IMR-90 (cell line): ENCODE measurements at regions not wholly inside any gene's neighbourhood (a gene's known extent, or its start where the extent isn't known, plus 50 kb on each side); places are given as distances from the start of the nearest gene placed in this dataset.

ENCODE experiments used
- ATAC-seq: fragments of 200-7000 bp; cut with Tn5 transposase; 2 replicates; pipeline ENCODE4 v1.9.1; 2020; ENCODE audit warnings: low read depth, mild to moderate bottlenecking, moderate library complexity
- BruUV-seq: library from RNA; stranded (reverse); fragments of 400-500 nt; replicated peaks from 2 replicates; lab custom pipeline; 2021; lab: Mats Ljungman, UMichigan
- CTCF ChIA-PET: fragments of 300-600 bp; formaldehyde crosslinking; extraction: SDS; loops from one replicate; lab custom pipeline; 2021; ENCODE audit warnings: antibody characterized with exemption; lab: Yijun Ruan, JAX
- POLR2A ChIA-PET: fragments of 300-600 bp; sonication (Branson Sonifier 250); formaldehyde crosslinking; loops from one replicate; lab custom pipeline; 2022; ENCODE audit warnings: antibody characterized with exemption; ENCODE audit not compliant: unreplicated experiment; lab: Charles Lee
- DNase-seq: peaks from one replicate; pipeline ENCODE4 v3.0.0; 2013
- H2AFZ ChIP-seq: replicated peaks from 2 replicates; pipeline ENCODE3; 2013; ENCODE audit warnings: low read length, mild to moderate bottlenecking; ENCODE audit not compliant: poor library complexity
- H2AK5ac ChIP-seq: 2 replicates; pipeline ENCODE4 v1.6.1; 2013; ENCODE audit warnings: low read depth, low read length, inconsistent platforms
- H2AK9ac ChIP-seq: replicated peaks from 2 replicates; pipeline ENCODE3; 2013; ENCODE audit warnings: mild to moderate bottlenecking, low read depth, low read length, moderate library complexity; ENCODE audit not compliant: poor library complexity
- H2BK120ac ChIP-seq: 2 replicates; pipeline ENCODE4 v1.6.1; 2013; ENCODE audit warnings: low read depth, low read length, inconsistent platforms
- H2BK15ac ChIP-seq: 3 replicates; pipeline ENCODE4 v1.6.1; 2013; ENCODE audit warnings: low read depth, low read length, inconsistent platforms
- H2BK20ac ChIP-seq: 2 replicates; pipeline ENCODE4 v1.6.1; 2013; ENCODE audit warnings: low read depth, mild to moderate bottlenecking, inconsistent platforms, low read length, moderate library complexity
- H2BK5ac ChIP-seq: 2 replicates; pipeline ENCODE4 v1.6.1; 2013; ENCODE audit warnings: mild to moderate bottlenecking, low read depth, low read length, inconsistent platforms; ENCODE audit not compliant: poor library complexity, severe bottlenecking
- H3K14ac ChIP-seq: replicated peaks from 2 replicates; pipeline ENCODE4 v1.6.1; 2013; ENCODE audit warnings: low read depth, low read length, inconsistent platforms
- H3K18ac ChIP-seq: 2 replicates; pipeline ENCODE4 v1.6.1; 2013; ENCODE audit warnings: low read depth, low read length, control low read depth
- H3K23ac ChIP-seq: 2 replicates; pipeline ENCODE4 v1.6.1; 2013; ENCODE audit warnings: low read depth, low read length, inconsistent platforms
- H3K27ac ChIP-seq: 2 replicates; pipeline ENCODE4 v1.5.1; 2013; ENCODE audit warnings: mild to moderate bottlenecking, control low read depth, low read length; ENCODE audit not compliant: insufficient read depth
- H3K27me3 ChIP-seq: 2 replicates; pipeline ENCODE4 v1.6.1; 2013; ENCODE audit warnings: low read length; ENCODE audit not compliant: control insufficient read depth, insufficient read depth
- H3K36me3 ChIP-seq: 2 replicates; pipeline ENCODE4 v1.6.1; 2013; ENCODE audit warnings: low read length, mixed read lengths; ENCODE audit not compliant: control insufficient read depth, insufficient read depth
- H3K4ac ChIP-seq: 2 replicates; pipeline ENCODE4 v1.6.1; 2013; ENCODE audit warnings: low read depth, low read length, inconsistent platforms
- H3K4me1 ChIP-seq: 2 replicates; pipeline ENCODE4 v1.6.1; 2013; ENCODE audit warnings: low read length, mixed read lengths; ENCODE audit not compliant: control insufficient read depth, insufficient read depth
- H3K4me2 ChIP-seq: 2 replicates; pipeline ENCODE4 v1.6.1; 2013; ENCODE audit warnings: low read depth, mild to moderate bottlenecking, control low read depth, low read length, moderate library complexity
- H3K4me3 ChIP-seq: 2 replicates; pipeline ENCODE4 v1.5.1; 2013; ENCODE audit warnings: low read depth, mild to moderate bottlenecking, control low read depth, low read length, moderate library complexity; ENCODE audit not compliant: insufficient read depth
- H3K56ac ChIP-seq: 2 replicates; pipeline ENCODE4 v1.6.1; 2013; ENCODE audit warnings: low read length, inconsistent platforms; ENCODE audit not compliant: insufficient read depth; ENCODE audit errors: extremely low read depth
- H3K79me1 ChIP-seq, 2 experiments: 2 replicates each; pipeline ENCODE4 v1.6.1; 2013; ENCODE audit warnings: low read length in 2 of 2, inconsistent platforms in 1 of 2, low read depth in 1 of 2
- H3K9ac ChIP-seq: 2 replicates; pipeline ENCODE4 v1.6.1; 2013; ENCODE audit warnings: low read depth, low read length, control low read depth
- H3K9me1 ChIP-seq: 2 replicates; pipeline ENCODE4 v1.6.1; 2013; ENCODE audit warnings: low read length, inconsistent platforms; ENCODE audit not compliant: insufficient read depth
- H3K9me3 ChIP-seq: 2 replicates; pipeline ENCODE4 v1.6.1; 2013; ENCODE audit warnings: low read length; ENCODE audit not compliant: control insufficient read depth, insufficient read depth
- H4K20me1 ChIP-seq: 2 replicates; pipeline ENCODE4 v1.6.1; 2013; ENCODE audit warnings: low read length, inconsistent platforms; ENCODE audit not compliant: insufficient read depth
- H4K5ac ChIP-seq: 2 replicates; pipeline ENCODE4 v1.6.1; 2013; ENCODE audit warnings: mild to moderate bottlenecking, low read depth, low read length, control low read depth
- H4K8ac ChIP-seq, 2 experiments: 2 replicates each; pipeline ENCODE4 v1.6.1; 2013; ENCODE audit warnings: low read depth in 2 of 2, low read length in 2 of 2, control low read depth in 1 of 2, inconsistent platforms in 1 of 2
- H4K91ac ChIP-seq: 2 replicates; pipeline ENCODE4 v1.6.1; 2013; ENCODE audit warnings: low read depth, low read length, inconsistent platforms; ENCODE audit not compliant: insufficient read depth
- ELK1 ChIP-seq: fragments of 150-350 bp; IDR thresholded peaks from 2 replicates; pipeline ENCODE4 v1.6.1; 2016; ENCODE audit warnings: low read depth, mild to moderate bottlenecking, low read length, moderate library complexity, borderline replicate concordance
- MAFK ChIP-seq: IDR thresholded peaks from 2 replicates; pipeline ENCODE4 v1.6.1; 2012; ENCODE audit warnings: low read depth, low read length, improper control_type of control experiment
- RAD21 ChIP-seq: IDR thresholded peaks from 2 replicates; pipeline ENCODE4 v1.6.1; 2012; ENCODE audit warnings: low read length, improper control_type of control experiment
- WGBS, 2 experiments: methylation state at CpG; one replicate each; pipeline versions ENCODE4 v1.1.5 to v1.1.7; 2013; ENCODE audit warnings: missing lambda C conversion rate in 2 of 2; ENCODE audit not compliant: insufficient read length in 1 of 2; ENCODE audit errors: extremely low coverage in 2 of 2; 5-methylcytosine and 5-hydroxymethylcytosine counted together
- dilution Hi-C: fragments of 300-500 bp; cut with HindIII; formaldehyde crosslinking; loops from one replicate; pipeline ENCODE4 v1.14.3; 2018; ENCODE audit warnings: low sequenced_read_pairs; ENCODE audit not compliant: unreplicated experiment
- in situ Hi-C: fragments of 300-500 bp; cut with MboI; formaldehyde crosslinking; loops from 3 replicates; pipeline ENCODE4 v1.14.3; 2019; ENCODE audit warnings: low sequenced_read_pairs, inconsistent platforms, mixed read lengths
- intact Hi-C: fragments of 100-400 bp; cut with micrococcal nuclease; formaldehyde crosslinking; loops from 2 replicates; pipeline ENCODE4 v1.10.0; 2022

- 100% methylated on average over 3 of the region's 6 CpGs; no CpG with 5 or more reads in 1 of the 2 experiments for whole genome bisulfite sequencing, 2 experiments
- in situ Hi-C loops, result no loop called here
- Histone ChIP-seq H4K20me1 (no peaks in the 10 kb centered on the region), H3K4me1 (peaks cover 14% of the 10 kb centered on the region), H2AK5ac (no peak overlapping the region), H3K4me2 (no peak overlapping the region), H3K4me3 (no peak overlapping the region), H2AFZ (no peak overlapping the region), H3K9ac (no peak overlapping the region), H3K27ac (no peak overlapping the region), H3K27me3 (peaks cover 8% of the 10 kb centered on the region; the same call in 1 of the 2 replicates), H3K79me1 (no peaks in the 10 kb centered on the region), H2BK20ac (no peak overlapping the region), H3K23ac (no peak overlapping the region), H3K18ac (no peak overlapping the region), H3K14ac (no peak overlapping the region), H2BK15ac (0 out of 3 replicates have a peak overlapping the region, but pooled peaks have one; percentile 21), H2BK120ac (no peak overlapping the region), H3K36me3 (no peaks in the 10 kb centered on the region), H4K91ac (no peak overlapping the region), H2BK5ac (no peak overlapping the region), H4K5ac (no peak overlapping the region), H3K4ac (peak overlapping the region; percentile 16; the same call in 1 of the 2 replicates), H4K8ac (no peak overlapping the region), H3K56ac (no peak overlapping the region), H2AK9ac (no peak overlapping the region), H3K9me3 (no peaks in the 10 kb centered on the region), H3K9me1 (peaks cover 7% of the 10 kb centered on the region; the same call in 1 of the 2 replicates)
- ATAC-seq (no peak), DNase-seq (no peak)
- intact Hi-C loops, result no loop called here
- ChIA-PET POLR2A (no interaction called here), CTCF (interaction anchor here (0.5 to 1.2 kb wide), 2 partner anchors 9 to 236 kb away, joined by 3 read pairs; no protein-coding TSS in a partner anchor)
- dilution Hi-C loops, result no loop called here
- TF ChIP-seq ELK1 (no peak), RAD21 (no peak), MAFK (no peak)
- BruUV-seq, result no TSS peak
These were observed 85.2 kb downstream of the VEGFA start for GRCh38 chr6:43855247-43855646.
